ENCODE measurements at regions not wholly inside any gene's neighbourhood (a gene's known extent, or its start where the extent isn't known, plus 50 kb on each side); places are given as distances from the start of the nearest gene placed in this dataset.

DNA sequence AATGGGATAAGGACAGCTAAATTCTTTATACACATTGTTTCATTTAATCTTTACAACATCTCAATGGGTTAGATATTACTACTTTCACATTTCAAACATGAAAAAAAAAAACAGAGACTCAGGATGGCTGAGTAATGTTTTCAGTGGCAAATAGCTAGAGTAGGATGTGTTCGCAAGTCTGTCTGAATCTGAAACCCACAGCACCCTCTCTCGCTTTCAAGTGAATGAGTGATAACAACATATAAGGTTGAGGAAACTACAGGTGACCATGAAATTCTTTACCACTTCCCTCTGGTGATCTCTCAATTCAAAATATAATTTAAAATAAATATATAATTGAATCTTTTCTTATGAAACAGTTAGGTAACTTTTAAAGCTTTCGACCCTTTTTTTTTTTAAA lies 162.6 kb downstream of the PRR32 start:
- no peak overlapping the region for H3K27ac ChIP-seq (ENCODE audit: low read length)
- H3K79me2 ChIP-seq (replicated peaks; ENCODE audit: insufficient read depth, low read length) = no peaks in the 10 kb centered on the region
- H3F3A ChIP-seq (ENCODE audit: insufficient read depth, low read length, poor library complexity, severe bottlenecking) = no peaks in the 10 kb centered on the region
- no peaks in the 10 kb centered on the region for H3K36me3 ChIP-seq (ENCODE audit: insufficient read depth, low read length)
- H2AFZ ChIP-seq (ENCODE audit: low read depth, low read length) = no peak overlapping the region
- H4K20me1 ChIP-seq (ENCODE audit: insufficient read depth) = no peaks in the 10 kb centered on the region
- no peak overlapping the region for H3K9ac ChIP-seq (ENCODE audit: low read length)
- no peaks in the 10 kb centered on the region for H3K9me3 ChIP-seq (ENCODE audit: low read length)
- TF ChIP-seq EZH2 (IDR thresholded peaks at IDR 0.05; ENCODE audit: borderline replicate concordance, insufficient read depth, low read length, poor library complexity, severe bottlenecking) (no peak), EP300 (conservative IDR thresholded peaks at IDR 0.05; ENCODE audit: poor library complexity, severe bottlenecking) (no peak), MXI1 (conservative IDR thresholded peaks at IDR 0.05; ENCODE audit: poor library complexity, severe bottlenecking) (no peak), TAF1 (IDR thresholded peaks at IDR 0.05; ENCODE audit: low read depth) (no peak), POLR2AphosphoS5 (IDR thresholded peaks at IDR 0.05) (no peak), RAD21 (conservative IDR thresholded peaks at IDR 0.05) (no peak), SMC3 (conservative IDR thresholded peaks at IDR 0.05; ENCODE audit: poor library complexity) (no peak)
- TF ChIP-seq, protein P1, sequence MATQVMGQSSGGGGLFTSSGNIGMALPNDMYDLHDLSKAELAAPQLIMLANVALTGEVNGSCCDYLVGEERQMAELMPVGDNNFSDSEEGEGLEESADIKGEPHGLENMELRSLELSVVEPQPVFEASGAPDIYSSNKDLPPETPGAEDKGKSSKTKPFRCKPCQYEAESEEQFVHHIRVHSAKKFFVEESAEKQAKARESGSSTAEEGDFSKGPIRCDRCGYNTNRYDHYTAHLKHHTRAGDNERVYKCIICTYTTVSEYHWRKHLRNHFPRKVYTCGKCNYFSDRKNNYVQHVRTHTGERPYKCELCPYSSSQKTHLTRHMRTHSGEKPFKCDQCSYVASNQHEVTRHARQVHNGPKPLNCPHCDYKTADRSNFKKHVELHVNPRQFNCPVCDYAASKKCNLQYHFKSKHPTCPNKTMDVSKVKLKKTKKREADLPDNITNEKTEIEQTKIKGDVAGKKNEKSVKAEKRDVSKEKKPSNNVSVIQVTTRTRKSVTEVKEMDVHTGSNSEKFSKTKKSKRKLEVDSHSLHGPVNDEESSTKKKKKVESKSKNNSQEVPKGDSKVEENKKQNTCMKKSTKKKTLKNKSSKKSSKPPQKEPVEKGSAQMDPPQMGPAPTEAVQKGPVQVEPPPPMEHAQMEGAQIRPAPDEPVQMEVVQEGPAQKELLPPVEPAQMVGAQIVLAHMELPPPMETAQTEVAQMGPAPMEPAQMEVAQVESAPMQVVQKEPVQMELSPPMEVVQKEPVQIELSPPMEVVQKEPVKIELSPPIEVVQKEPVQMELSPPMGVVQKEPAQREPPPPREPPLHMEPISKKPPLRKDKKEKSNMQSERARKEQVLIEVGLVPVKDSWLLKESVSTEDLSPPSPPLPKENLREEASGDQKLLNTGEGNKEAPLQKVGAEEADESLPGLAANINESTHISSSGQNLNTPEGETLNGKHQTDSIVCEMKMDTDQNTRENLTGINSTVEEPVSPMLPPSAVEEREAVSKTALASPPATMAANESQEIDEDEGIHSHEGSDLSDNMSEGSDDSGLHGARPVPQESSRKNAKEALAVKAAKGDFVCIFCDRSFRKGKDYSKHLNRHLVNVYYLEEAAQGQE (IDR thresholded peaks at IDR 0.05; ENCODE audit: borderline replicate concordance) = no peak
- TF ChIP-seq, protein P2, sequence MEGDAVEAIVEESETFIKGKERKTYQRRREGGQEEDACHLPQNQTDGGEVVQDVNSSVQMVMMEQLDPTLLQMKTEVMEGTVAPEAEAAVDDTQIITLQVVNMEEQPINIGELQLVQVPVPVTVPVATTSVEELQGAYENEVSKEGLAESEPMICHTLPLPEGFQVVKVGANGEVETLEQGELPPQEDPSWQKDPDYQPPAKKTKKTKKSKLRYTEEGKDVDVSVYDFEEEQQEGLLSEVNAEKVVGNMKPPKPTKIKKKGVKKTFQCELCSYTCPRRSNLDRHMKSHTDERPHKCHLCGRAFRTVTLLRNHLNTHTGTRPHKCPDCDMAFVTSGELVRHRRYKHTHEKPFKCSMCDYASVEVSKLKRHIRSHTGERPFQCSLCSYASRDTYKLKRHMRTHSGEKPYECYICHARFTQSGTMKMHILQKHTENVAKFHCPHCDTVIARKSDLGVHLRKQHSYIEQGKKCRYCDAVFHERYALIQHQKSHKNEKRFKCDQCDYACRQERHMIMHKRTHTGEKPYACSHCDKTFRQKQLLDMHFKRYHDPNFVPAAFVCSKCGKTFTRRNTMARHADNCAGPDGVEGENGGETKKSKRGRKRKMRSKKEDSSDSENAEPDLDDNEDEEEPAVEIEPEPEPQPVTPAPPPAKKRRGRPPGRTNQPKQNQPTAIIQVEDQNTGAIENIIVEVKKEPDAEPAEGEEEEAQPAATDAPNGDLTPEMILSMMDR (IDR thresholded peaks at IDR 0.05; ENCODE audit: poor library complexity, severe bottlenecking) = no peak
- no peak overlapping the region for H3K4me2 ChIP-seq (ENCODE audit: low read length)
- H3K27me3 ChIP-seq (ENCODE audit: insufficient read depth, low read depth, low read length) = no peaks in the 10 kb centered on the region
- no peaks in the 10 kb centered on the region for H3K9me2 ChIP-seq (ENCODE audit: insufficient read depth, low read length)
- H3K4me3 ChIP-seq (ENCODE audit: low read length) = no peak overlapping the region

DNA sequence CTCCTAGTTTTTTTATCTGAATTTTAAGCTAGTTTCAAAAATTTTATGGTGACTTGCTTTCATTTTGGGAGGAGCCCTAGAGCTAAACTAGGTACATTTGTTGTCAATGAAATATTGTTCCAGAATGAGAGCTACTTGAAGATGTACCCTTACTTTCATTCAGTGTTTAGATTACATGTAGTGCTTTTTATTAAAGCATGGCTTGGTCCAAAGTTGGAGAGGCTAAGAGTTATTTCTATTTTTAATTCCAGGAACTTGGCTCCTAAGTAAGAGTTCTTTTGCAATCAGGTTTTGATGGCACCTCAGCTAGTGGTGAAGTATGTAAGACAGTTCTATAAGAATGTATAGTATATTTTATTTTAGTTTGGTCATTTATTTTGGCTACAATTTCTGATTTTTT lies 165.5 kb downstream of the PRR32 start:
- H3K9me3 ChIP-seq (ENCODE audit: low read length) = no peaks in the 10 kb centered on the region
- no peaks in the 10 kb centered on the region for H3K79me2 ChIP-seq (replicated peaks; ENCODE audit: insufficient read depth, low read length)
- H3K27ac ChIP-seq (ENCODE audit: low read length) = no peak overlapping the region
- H2AFZ ChIP-seq (ENCODE audit: low read depth, low read length) = no peak overlapping the region
- H3K36me3 ChIP-seq (ENCODE audit: insufficient read depth, low read length) = no peaks in the 10 kb centered on the region
- H3K9me2 ChIP-seq (ENCODE audit: insufficient read depth, low read length) = no peaks in the 10 kb centered on the region
- no peaks in the 10 kb centered on the region for H4K20me1 ChIP-seq (ENCODE audit: insufficient read depth)
- H3K9ac ChIP-seq (ENCODE audit: low read length) = no peak overlapping the region
- TF ChIP-seq EP300 (conservative IDR thresholded peaks at IDR 0.05; ENCODE audit: poor library complexity, severe bottlenecking) (no peak), RAD21 (conservative IDR thresholded peaks at IDR 0.05) (no peak), TAF1 (IDR thresholded peaks at IDR 0.05; ENCODE audit: low read depth) (no peak), EZH2 (IDR thresholded peaks at IDR 0.05; ENCODE audit: borderline replicate concordance, insufficient read depth, low read length, poor library complexity, severe bottlenecking) (no peak), POLR2AphosphoS5 (IDR thresholded peaks at IDR 0.05) (no peak), MXI1 (conservative IDR thresholded peaks at IDR 0.05; ENCODE audit: poor library complexity, severe bottlenecking) (no peak), SMC3 (conservative IDR thresholded peaks at IDR 0.05; ENCODE audit: poor library complexity) (no peak)
- TF ChIP-seq, protein P1 (IDR thresholded peaks at IDR 0.05; ENCODE audit: borderline replicate concordance) = no peak
- TF ChIP-seq, protein P2 (IDR thresholded peaks at IDR 0.05; ENCODE audit: poor library complexity, severe bottlenecking) = no peak
- no peak overlapping the region for H3K4me3 ChIP-seq (ENCODE audit: low read length)
- H3K27me3 ChIP-seq (ENCODE audit: insufficient read depth, low read depth, low read length) = no peaks in the 10 kb centered on the region
- H3K4me2 ChIP-seq (ENCODE audit: low read length) = no peak overlapping the region
- no peaks in the 10 kb centered on the region for H3F3A ChIP-seq (ENCODE audit: insufficient read depth, low read length, poor library complexity, severe bottlenecking)

All from neural cell (in vitro differentiated cells).